ENCODE measurements at regions not wholly inside any gene's neighbourhood (a gene's known extent, or its start where the extent isn't known, plus 50 kb on each side); places are given as distances from the start of the nearest gene placed in this dataset.

GRCh38 chr13:72101768-72102400, 234.9 kb upstream of the DACH1 start:
- no peak overlapping the region for H3K27ac ChIP-seq
- TF ChIP-seq CTCF (IDR thresholded peaks at IDR 0.05), result no peak
- no peaks in the 10 kb centered on the region for H3K36me3 ChIP-seq
- no peaks in the 10 kb centered on the region for H3K4me1 ChIP-seq
- no peak overlapping the region for H3K4me3 ChIP-seq
- no peak for DNase-seq (ENCODE audit: low spot score in 2 of 2)
- H3K27me3 ChIP-seq, result no peaks in the 10 kb centered on the region
- H3K9me3 ChIP-seq, result no peaks in the 10 kb centered on the region
- intact Hi-C loops (cut with DNase I), result no loop called here

- Histone ChIP-seq H3K4me1 (no peaks in the 10 kb centered on the region), H3K27ac (no peak overlapping the region), H3K4me3 (no peak overlapping the region), H3K9me3 (no peaks in the 10 kb centered on the region), H3K27me3 (no peaks in the 10 kb centered on the region), H3K36me3 (no peaks in the 10 kb centered on the region)
- intact Hi-C loops (cut with DNase I), result no loop called here
- DNase-seq (ENCODE audit: low spot score in 2 of 2), result no peak
- no peak for TF ChIP-seq CTCF (IDR thresholded peaks at IDR 0.05)
Measured at GRCh38 chr13:72100339-72100738, 233.3 kb upstream of the DACH1 start.

GRCh38 chr13:72097568-72097967, 230.6 kb upstream of the DACH1 start:
- no peaks in the 10 kb centered on the region for H3K4me1 ChIP-seq
- no peaks in the 10 kb centered on the region for H3K27me3 ChIP-seq
- no peaks in the 10 kb centered on the region for H3K9me3 ChIP-seq
- no peaks in the 10 kb centered on the region for H3K36me3 ChIP-seq
- no peak for DNase-seq (ENCODE audit: low spot score in 2 of 2)
- intact Hi-C loops (cut with DNase I), result no loop called here
- no peak overlapping the region for H3K27ac ChIP-seq
- TF ChIP-seq CTCF (IDR thresholded peaks at IDR 0.05), result no peak
- H3K4me3 ChIP-seq, result no peak overlapping the region

- no peaks in the 10 kb centered on the region for H3K27me3 ChIP-seq
- no peak for TF ChIP-seq CTCF (IDR thresholded peaks at IDR 0.05)
- H3K27ac ChIP-seq, result no peak overlapping the region
- intact Hi-C loops (cut with DNase I), result no loop called here
- H3K9me3 ChIP-seq, result no peaks in the 10 kb centered on the region
- no peak for DNase-seq (ENCODE audit: low spot score in 2 of 2)
- H3K36me3 ChIP-seq, result no peaks in the 10 kb centered on the region
- no peaks in the 10 kb centered on the region for H3K4me1 ChIP-seq
- no peak overlapping the region for H3K4me3 ChIP-seq
Measured at GRCh38 chr13:72093262-72093661, 226.3 kb upstream of the DACH1 start.

GRCh38 chr13:72074663-72075062, 207.7 kb upstream of the DACH1 start:
- H3K27me3 ChIP-seq, result no peaks in the 10 kb centered on the region
- intact Hi-C loops (cut with DNase I), result no loop called here
- H3K4me1 ChIP-seq, result no peaks in the 10 kb centered on the region
- no peak for TF ChIP-seq CTCF (IDR thresholded peaks at IDR 0.05)
- H3K9me3 ChIP-seq, result no peaks in the 10 kb centered on the region
- DNase-seq (ENCODE audit: low spot score in 2 of 2), result no peak
- no peak overlapping the region for H3K4me3 ChIP-seq
- no peaks in the 10 kb centered on the region for H3K36me3 ChIP-seq
- H3K27ac ChIP-seq, result no peak overlapping the region

GRCh38 chr13:72072261-72072660, 205.3 kb upstream of the DACH1 start:
- Histone ChIP-seq H3K4me1 (no peaks in the 10 kb centered on the region), H3K9me3 (no peaks in the 10 kb centered on the region), H3K27ac (no peak overlapping the region), H3K36me3 (no peaks in the 10 kb centered on the region), H3K4me3 (no peak overlapping the region), H3K27me3 (no peaks in the 10 kb centered on the region)
- no peak for TF ChIP-seq CTCF (IDR thresholded peaks at IDR 0.05)
- intact Hi-C loops (cut with DNase I), result no loop called here
- no peak for DNase-seq (ENCODE audit: low spot score in 2 of 2)
